Activated T-helper 1 cell treated with anti-CD3 and anti-CD28 coated beads, Interleukin-12 subunit alpha, Interleukin-12 subunit beta, Interleukin-2, Interleukin-4 antibody, amounts not matched to agents 30 ng/mL and 10 ng/mL and 1 ng/mL, durations not matched to agents 14 hours and 24 hours and 36 hours (primary cell): ENCODE measurements at regions not wholly inside any gene's neighbourhood (a gene's known extent, or its start where the extent isn't known, plus 50 kb on each side); places are given as distances from the start of the nearest gene placed in this dataset.

ENCODE experiments used
- DNase-seq: peaks from one replicate; pipeline ENCODE4 v3.0.0; 2021; ENCODE audit warnings: low spot score
- H3K27ac Mint-ChIP-seq: one replicate; pipeline ENCODE4 v1.8.0; 2021; ENCODE audit warnings: mild to moderate bottlenecking, mixed read lengths
- H3K27me3 Mint-ChIP-seq: one replicate; pipeline ENCODE4 v1.8.0; 2022; ENCODE audit warnings: mild to moderate bottlenecking, moderate library complexity, mixed read lengths; ENCODE audit not compliant: insufficient read depth
- H3K36me3 Mint-ChIP-seq: one replicate; pipeline ENCODE4 v1.8.0; 2021; ENCODE audit warnings: low read depth, mixed read lengths
- H3K4me1 Mint-ChIP-seq: one replicate; pipeline ENCODE4 v1.8.0; 2021; ENCODE audit warnings: low read depth, mixed read lengths
- H3K4me3 Mint-ChIP-seq: one replicate; pipeline ENCODE4 v1.8.0; 2021; ENCODE audit warnings: mild to moderate bottlenecking, moderate library complexity, mixed read lengths
- H3K9me3 Mint-ChIP-seq: one replicate; pipeline ENCODE4 v1.8.0; 2021; ENCODE audit warnings: mixed read lengths
- intact Hi-C: fragments of 100-400 bp; cut with micrococcal nuclease; formaldehyde crosslinking; loops from one replicate; pipeline ENCODE4 v1.15.1; 2024

DNA sequence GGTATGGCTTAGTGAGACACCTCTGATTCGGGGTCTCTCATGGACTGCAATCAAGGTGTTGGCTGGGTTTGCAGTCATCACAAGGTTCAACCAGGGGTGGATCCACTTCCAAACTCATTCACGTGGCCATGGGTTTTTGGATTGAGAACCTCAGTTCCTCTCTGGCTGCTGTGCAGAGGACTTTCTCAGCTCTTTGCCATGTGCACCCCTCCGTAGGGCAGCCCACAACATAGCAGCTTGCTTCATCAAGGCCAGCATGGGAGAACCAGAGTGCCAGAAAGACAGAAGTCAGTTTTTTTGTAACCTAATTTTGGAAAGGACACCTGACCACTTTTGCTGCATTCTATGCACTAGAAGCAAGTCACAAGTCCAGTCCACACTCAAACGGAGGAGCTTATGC is 154.9 kb downstream of the PJA1 start:
- Mint-ChIP-seq H3K36me3 (no peaks in the 10 kb centered on the region), H3K27me3 (no peaks in the 10 kb centered on the region), H3K4me3 (no peak overlapping the region), H3K4me1 (no peaks in the 10 kb centered on the region), H3K27ac (no peak overlapping the region), H3K9me3 (no peaks in the 10 kb centered on the region)
- DNase-seq = no peak
- intact Hi-C loops = no loop called here

DNA sequence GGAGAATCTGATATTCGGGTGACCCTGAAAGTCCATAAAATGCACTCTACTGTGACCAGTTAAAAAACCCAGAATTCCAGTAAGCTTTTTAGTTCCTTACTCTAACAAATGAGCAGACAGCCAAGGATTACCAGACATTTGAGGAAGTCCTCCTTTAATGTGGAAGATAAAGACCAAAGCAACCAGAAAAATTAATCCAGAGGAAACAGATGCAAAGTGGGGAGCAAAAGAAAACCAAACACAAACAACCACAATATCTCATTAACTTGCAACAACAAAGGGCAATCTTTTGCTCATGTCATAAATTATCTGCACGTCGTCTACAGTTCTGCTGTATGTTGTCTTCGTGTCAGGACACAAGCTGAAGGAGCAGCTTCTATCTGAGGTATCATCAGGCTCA is 164.4 kb downstream of the PJA1 start:
- no peaks in the 10 kb centered on the region for H3K9me3 Mint-ChIP-seq
- peaks cover 4% of the 10 kb centered on the region for H3K27me3 Mint-ChIP-seq
- intact Hi-C loops = no loop called here
- no peak overlapping the region for H3K27ac Mint-ChIP-seq
- H3K36me3 Mint-ChIP-seq = no peaks in the 10 kb centered on the region
- H3K4me1 Mint-ChIP-seq = no peaks in the 10 kb centered on the region
- H3K4me3 Mint-ChIP-seq = no peak overlapping the region
- no peak for DNase-seq

DNA sequence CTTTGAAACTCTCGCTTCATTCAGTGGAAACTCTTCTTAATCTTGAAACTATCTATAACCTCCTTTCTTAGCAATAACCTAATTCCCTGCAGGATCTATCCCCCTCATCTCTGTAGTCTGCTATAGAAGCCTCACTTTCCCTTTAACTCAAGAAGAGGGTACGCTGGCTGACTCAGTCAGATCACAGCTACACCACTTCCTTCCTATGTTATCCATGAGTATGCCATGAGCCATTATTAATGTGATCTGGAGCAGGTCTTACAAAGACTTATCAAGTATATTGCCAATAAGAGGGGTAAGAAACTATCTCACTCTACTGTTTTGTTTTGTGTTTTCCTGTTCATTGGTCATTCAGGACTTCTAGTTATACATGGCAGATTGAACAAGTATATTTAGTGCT is 165.3 kb downstream of the PJA1 start:
- H3K9me3 Mint-ChIP-seq = no peaks in the 10 kb centered on the region
- no peak overlapping the region for H3K4me3 Mint-ChIP-seq
- no peak overlapping the region for H3K27ac Mint-ChIP-seq
- intact Hi-C loops = no loop called here
- H3K27me3 Mint-ChIP-seq = peaks cover 4% of the 10 kb centered on the region
- H3K36me3 Mint-ChIP-seq = no peaks in the 10 kb centered on the region
- H3K4me1 Mint-ChIP-seq = no peaks in the 10 kb centered on the region
- no peak for DNase-seq

DNA sequence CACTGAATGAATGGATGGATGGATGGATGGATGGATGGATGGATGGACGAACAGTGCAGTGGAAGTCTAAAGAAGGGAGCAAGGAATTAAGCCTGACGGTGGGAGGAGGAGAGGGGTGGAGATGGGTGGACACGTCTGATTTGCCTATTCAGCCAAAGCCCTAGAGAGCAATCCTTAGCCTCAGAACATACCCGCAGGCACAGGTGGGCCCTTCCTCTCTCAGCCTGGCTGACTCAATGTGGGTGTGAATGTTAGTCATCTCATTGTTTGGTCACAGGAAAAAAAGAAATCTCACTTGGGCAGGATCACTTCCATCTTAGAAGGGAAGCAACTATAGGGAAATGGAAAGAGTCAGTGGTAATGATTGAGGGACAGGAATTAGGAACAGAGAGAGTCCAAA is 165.9 kb downstream of the PJA1 start:
- Mint-ChIP-seq H3K9me3 (no peaks in the 10 kb centered on the region), H3K27ac (no peak overlapping the region), H3K27me3 (peaks cover 2% of the 10 kb centered on the region), H3K36me3 (no peaks in the 10 kb centered on the region), H3K4me3 (no peak overlapping the region), H3K4me1 (no peaks in the 10 kb centered on the region)
- DNase-seq = no peak
- intact Hi-C loops = no loop called here

DNA sequence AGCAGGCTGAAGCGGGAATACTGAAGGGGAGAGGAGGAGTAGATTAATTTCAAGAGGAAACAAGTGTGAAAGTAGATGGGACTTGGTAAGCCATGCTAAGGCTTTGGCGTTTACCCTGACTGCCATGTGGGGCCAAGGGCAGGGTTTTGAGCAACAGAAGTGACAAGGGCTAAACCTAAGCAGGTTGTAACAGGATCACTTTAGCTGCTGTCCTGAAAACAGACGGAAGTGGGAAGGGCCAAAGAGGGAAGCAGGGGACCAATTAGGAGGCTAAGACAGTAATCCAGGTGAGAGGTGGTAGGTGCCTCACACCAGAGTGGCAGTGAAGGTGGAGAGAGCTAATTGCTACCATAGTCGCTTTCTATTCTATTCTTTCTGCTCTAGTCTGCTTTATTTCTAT is 166.5 kb downstream of the PJA1 start:
- Mint-ChIP-seq H3K4me3 (no peak overlapping the region), H3K27me3 (peaks cover 2% of the 10 kb centered on the region)
- intact Hi-C loops = no loop called here

DNA sequence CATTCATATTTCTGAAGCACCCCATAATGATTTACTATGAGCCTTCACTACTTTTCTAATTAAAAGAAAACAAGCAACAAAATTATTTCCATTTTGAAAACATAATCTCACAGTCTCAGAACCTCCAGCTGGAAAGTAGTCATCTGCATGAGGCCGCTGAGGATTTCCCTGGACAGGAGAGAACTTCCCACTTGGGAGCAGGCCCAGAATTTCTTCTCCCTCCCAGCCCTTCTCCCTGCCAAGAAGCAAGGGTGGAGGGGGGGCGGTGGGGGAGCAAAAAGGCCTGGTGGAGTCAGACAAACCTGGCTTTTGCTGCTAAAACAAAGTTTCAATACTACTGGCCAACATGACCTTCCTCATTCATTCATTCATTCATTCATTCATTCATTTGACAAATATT is 167.3 kb downstream of the PJA1 start:
- Mint-ChIP-seq H3K4me1 (no peaks in the 10 kb centered on the region), H3K27ac (no peak overlapping the region), H3K36me3 (no peaks in the 10 kb centered on the region), H3K9me3 (no peaks in the 10 kb centered on the region), H3K27me3 (peaks cover 2% of the 10 kb centered on the region), H3K4me3 (no peak overlapping the region)
- intact Hi-C loops = no loop called here
- no peak for DNase-seq

More for the DNA sequence above, 166.5 kb downstream of the PJA1 start:
- no peak for DNase-seq
- Mint-ChIP-seq H3K36me3 (no peaks in the 10 kb centered on the region), H3K27ac (no peak overlapping the region), H3K9me3 (no peaks in the 10 kb centered on the region), H3K4me1 (no peaks in the 10 kb centered on the region)

DNA sequence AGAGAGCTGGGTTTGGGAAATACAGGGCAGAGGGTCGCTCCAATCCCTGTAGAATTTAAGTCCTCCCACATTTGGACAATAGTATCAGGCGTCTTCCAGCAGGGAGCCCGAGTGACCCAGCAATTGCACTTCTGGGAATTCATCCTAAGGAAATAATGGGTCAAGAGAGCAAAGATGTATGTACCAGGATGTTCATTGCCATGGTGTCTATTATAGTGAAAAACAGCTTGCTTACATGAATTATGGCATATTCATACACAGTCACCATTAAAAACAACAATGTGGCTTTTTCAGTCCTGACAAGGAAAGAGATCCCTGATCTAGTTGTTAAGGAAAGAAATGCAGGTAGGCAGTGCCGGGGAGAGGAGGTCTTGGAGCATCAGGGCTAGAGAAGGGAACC is 167.7 kb downstream of the PJA1 start:
- H3K27ac Mint-ChIP-seq = no peak overlapping the region
- no peaks in the 10 kb centered on the region for H3K9me3 Mint-ChIP-seq
- H3K4me3 Mint-ChIP-seq = no peak overlapping the region
- intact Hi-C loops = no loop called here
- H3K4me1 Mint-ChIP-seq = no peaks in the 10 kb centered on the region
- no peak for DNase-seq
- H3K36me3 Mint-ChIP-seq = no peaks in the 10 kb centered on the region
- peaks cover 2% of the 10 kb centered on the region for H3K27me3 Mint-ChIP-seq

DNA sequence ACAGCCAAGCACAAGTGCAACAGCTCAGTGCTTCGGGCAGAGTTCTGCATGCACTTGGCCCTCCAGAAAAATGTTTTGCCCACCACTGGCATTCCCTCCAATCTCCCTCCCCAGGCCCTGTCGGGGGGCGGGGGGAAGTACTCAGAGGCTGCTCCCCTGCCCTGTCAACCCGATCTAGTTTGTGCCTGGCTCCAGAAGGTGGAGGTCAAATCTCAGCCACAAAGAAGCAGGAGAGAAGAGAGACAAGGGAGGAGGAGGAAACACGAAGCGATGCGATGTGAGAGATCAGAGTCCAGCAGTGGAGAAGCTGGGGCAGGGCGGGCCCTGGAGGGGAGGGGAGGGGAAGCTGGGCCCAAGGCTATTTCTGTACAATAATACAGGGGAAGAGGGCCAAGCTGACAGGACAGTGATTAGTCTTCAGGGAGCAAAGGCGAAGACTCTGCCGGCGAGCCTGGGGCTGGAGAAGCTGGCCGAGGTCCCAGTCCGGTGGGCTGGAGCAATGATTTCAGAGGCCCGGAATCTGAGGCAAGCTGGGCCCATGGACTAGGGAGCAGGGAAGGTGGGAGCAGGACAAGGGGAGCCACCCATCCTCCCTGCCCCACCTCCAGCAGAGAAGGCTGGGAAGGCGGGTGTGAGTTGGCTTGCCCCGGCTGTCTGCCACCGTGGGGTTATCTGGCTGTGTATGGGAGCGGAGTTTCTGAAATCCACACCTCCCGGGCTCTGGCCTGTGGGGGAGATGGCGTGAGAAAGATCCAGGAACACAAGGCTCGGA is 167.1 kb downstream of the EFNB1 start:
- intact Hi-C loops = no loop called here
- Mint-ChIP-seq H3K4me3 (no peak overlapping the region), H3K36me3 (no peaks in the 10 kb centered on the region), H3K4me1 (no peaks in the 10 kb centered on the region), H3K9me3 (no peaks in the 10 kb centered on the region), H3K27ac (no peak overlapping the region), H3K27me3 (no peaks in the 10 kb centered on the region)
- no peak for DNase-seq

DNA sequence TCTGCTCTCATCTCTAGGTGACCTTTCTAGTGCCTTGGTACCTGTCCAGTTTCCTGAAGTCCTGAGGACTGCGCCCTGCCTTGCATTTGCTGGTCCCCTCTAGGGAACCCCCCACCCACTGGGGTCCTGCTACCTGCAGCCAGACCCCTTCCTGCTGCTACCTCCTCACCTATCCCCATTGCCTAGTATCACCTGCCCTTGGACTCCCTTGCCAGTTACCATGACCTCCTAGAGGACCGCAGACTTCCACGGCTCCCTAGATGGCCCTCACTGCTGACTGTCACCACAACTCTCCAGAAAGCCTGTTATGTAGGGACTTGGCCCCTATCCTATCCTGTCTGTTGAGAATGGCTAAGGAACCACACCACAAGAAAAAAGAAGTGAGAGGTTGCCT is 166.6 kb downstream of the EFNB1 start:
- intact Hi-C loops = no loop called here
- no peak overlapping the region for H3K27ac Mint-ChIP-seq
- no peak for DNase-seq
- H3K4me3 Mint-ChIP-seq = no peak overlapping the region
- H3K4me1 Mint-ChIP-seq = no peaks in the 10 kb centered on the region
- H3K36me3 Mint-ChIP-seq = no peaks in the 10 kb centered on the region
- H3K9me3 Mint-ChIP-seq = no peaks in the 10 kb centered on the region
- H3K27me3 Mint-ChIP-seq = no peaks in the 10 kb centered on the region

DNA sequence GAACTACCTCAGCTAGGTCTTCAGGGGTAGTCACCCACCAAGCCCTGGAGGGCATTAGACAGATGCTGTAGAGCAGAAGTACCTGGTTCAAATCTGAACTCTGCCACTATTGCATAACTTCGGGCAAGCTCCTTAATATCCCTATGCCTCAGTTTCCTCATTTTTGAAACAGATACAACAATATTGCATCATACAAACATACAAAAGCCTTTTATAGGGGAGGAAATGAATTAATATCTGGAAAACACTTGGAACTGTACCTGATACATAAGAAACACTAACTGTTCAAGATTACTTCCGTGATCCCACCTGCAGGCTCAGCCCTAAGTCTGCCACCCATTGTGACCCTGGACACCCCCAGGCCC is 166.1 kb downstream of the EFNB1 start:
- Mint-ChIP-seq H3K9me3 (no peaks in the 10 kb centered on the region), H3K4me1 (no peaks in the 10 kb centered on the region), H3K27ac (no peak overlapping the region), H3K27me3 (no peaks in the 10 kb centered on the region), H3K36me3 (no peaks in the 10 kb centered on the region), H3K4me3 (no peak overlapping the region)
- intact Hi-C loops = no loop called here
- DNase-seq = no peak

DNA sequence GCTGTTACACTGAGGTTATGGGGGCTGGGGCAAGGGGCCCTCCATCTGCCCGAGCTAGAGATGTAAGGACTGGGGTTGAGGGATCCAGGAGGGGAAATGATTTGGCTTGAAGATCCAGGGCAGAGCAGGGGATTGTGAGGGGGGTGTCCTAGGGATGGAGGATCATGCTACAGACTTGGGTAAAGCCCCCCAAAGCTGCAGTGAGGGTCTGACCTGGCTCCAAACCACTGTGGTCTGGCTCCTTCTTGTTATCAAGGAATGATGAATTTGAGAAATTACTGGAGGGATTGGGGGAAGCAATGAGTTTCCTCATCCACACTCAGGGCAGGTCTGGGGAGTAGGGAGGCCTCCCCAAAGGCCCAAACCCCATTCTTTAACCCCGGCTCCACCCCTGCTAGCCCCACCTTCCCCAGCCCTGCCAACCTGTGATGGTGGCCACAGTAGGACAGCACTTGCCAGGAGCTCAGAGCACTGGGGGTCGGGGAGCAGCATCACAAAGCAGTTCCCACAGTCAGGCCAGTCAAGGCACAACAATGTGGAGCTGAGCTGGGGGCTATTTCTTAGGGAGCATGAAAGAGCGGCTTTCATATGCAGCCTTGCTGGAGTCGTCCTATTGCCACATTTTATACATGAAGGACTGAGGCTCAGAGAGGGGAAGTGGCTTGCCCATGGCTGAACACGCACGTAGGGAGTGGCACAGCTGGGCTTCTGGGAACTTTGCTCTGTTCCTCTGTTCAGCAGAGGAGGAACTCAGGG is 165.5 kb downstream of the EFNB1 start:
- Mint-ChIP-seq H3K9me3 (no peaks in the 10 kb centered on the region), H3K4me3 (no peak overlapping the region), H3K36me3 (no peaks in the 10 kb centered on the region), H3K27ac (no peak overlapping the region), H3K4me1 (no peaks in the 10 kb centered on the region), H3K27me3 (no peaks in the 10 kb centered on the region)
- intact Hi-C loops = no loop called here
- DNase-seq = no peak

DNA sequence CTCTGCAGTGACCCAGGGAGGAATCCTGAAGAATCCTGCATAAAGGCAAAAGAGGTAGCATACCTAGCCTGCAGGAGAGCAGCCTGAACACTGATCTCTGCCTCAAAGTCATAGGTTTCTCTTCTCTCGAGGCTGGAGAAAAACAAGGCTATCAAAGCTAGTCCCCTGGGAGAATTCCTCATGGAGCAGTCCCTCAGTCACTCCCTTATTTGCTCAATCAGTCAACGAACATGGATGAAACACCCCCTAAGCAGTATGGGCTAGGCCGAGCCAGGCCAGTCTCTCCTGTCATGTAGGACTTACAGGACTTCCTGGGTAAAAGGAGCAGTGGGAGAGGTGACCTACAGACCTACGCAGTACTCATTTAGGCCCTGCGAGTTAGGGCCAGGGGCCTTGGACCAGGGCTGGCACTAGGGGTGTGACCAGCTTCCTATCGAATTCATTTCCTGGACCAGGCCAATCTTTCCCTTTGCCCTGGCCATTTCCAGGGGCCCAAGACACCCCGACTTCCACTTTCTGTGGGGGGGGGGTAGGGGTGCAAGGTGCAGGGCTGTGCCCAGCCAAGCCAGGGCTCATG is 164.1 kb downstream of the EFNB1 start:
- intact Hi-C loops = no loop called here
- H3K36me3 Mint-ChIP-seq = no peaks in the 10 kb centered on the region
- no peaks in the 10 kb centered on the region for H3K9me3 Mint-ChIP-seq
- no peak overlapping the region for H3K4me3 Mint-ChIP-seq
- no peaks in the 10 kb centered on the region for H3K4me1 Mint-ChIP-seq
- no peaks in the 10 kb centered on the region for H3K27me3 Mint-ChIP-seq
- H3K27ac Mint-ChIP-seq = no peak overlapping the region
- no peak for DNase-seq

DNA sequence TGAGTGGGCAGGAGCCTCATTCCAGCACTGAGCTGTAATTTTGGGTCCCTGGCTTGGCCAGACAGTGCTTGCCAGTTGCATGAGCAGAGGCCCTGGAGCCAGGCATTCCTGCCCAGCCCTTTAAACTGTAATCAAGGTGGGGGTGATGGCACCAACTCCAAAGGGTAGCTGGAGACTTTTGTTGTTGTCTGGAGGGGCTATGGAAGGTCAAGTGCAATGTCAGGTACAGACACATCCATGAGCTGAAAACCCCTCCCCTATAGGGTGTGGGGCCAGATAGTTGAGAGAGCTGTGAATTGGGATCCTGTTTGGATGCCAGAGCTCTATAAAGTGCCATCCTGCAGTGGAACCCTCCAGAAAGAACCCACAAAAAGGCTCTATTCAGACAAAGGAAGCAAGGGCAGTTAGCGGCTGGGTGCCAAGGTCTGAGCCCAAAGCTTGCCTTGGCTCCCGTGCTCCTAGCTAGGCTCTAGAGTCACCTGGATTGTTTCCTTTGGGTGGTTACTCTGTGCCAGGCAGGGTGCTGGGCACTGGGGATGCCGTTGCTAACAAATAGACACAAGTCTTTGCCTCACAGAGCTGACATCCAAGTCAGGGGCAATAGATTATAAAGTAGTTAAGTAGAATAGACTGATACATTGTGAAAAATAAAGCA is 163.0 kb downstream of the EFNB1 start:
- H3K27me3 Mint-ChIP-seq = no peaks in the 10 kb centered on the region

More for the DNA sequence above, 163.0 kb downstream of the EFNB1 start:
- intact Hi-C loops = no loop called here
- H3K9me3 Mint-ChIP-seq = no peaks in the 10 kb centered on the region
- H3K27ac Mint-ChIP-seq = no peak overlapping the region
- H3K4me1 Mint-ChIP-seq = no peaks in the 10 kb centered on the region
- no peak for DNase-seq
- H3K36me3 Mint-ChIP-seq = no peaks in the 10 kb centered on the region
- no peak overlapping the region for H3K4me3 Mint-ChIP-seq
